ENCODE measurements at regions not wholly inside any gene's neighbourhood (a gene's known extent, or its start where the extent isn't known, plus 50 kb on each side); places are given as distances from the start of the nearest gene placed in this dataset.

- Mint-ChIP-seq H3K4me3 (no peak overlapping the region), H3K27me3 (ENCODE audit: insufficient read depth, low read depth) (peaks cover 5% of the 10 kb centered on the region), H3K4me1 (no peaks in the 10 kb centered on the region), H3K27ac (no peak overlapping the region), H3K9me3 (no peaks in the 10 kb centered on the region), H3K36me3 (no peaks in the 10 kb centered on the region)
- H3K9ac ChIP-seq: no peak overlapping the region
- H3K27me3 ChIP-seq: no peaks in the 10 kb centered on the region
- DNase-seq (ENCODE audit: low spot score): no peak
- TF ChIP-seq CTCF (IDR thresholded peaks at IDR 0.05): no peak
- TF ChIP-seq EZH2 (IDR thresholded peaks at IDR 0.05): no peak
- TF ChIP-seq EZH2phosphoT487 (IDR thresholded peaks at IDR 0.05): no peak
- no peaks in the 10 kb centered on the region for H3K36me3 ChIP-seq
- H3K79me2 ChIP-seq (ENCODE audit: low read depth): no peaks in the 10 kb centered on the region
- no peak overlapping the region for H3K27ac ChIP-seq
- no peaks in the 10 kb centered on the region for H3K9me3 ChIP-seq (ENCODE audit: low read depth)
- H4K20me1 ChIP-seq (ENCODE audit: low read depth): no peaks in the 10 kb centered on the region
- no peaks in the 10 kb centered on the region for H3K4me1 ChIP-seq
- no peak overlapping the region for H3K4me2 ChIP-seq
- H3K4me3 ChIP-seq: no peak overlapping the region
- H2AFZ ChIP-seq (replicated peaks): no peak overlapping the region
- no peaks in the 10 kb centered on the region for H3F3A ChIP-seq (ENCODE audit: low read depth)
Observed at GRCh38 chrX:1725472-1725871, 110.6 kb downstream of the ASMT start.

GRCh38 chrX:1727531-1728027 lies 112.7 kb downstream of the ASMT start:
- H3K9me3 Mint-ChIP-seq: no peaks in the 10 kb centered on the region
- H3K4me2 ChIP-seq: no peak overlapping the region
- H3K79me2 ChIP-seq (ENCODE audit: low read depth): no peaks in the 10 kb centered on the region
- no peak overlapping the region for H3K4me3 ChIP-seq
- H3K4me3 Mint-ChIP-seq: no peak overlapping the region
- H3K27ac Mint-ChIP-seq: no peak overlapping the region
- H3K36me3 ChIP-seq: no peaks in the 10 kb centered on the region
- no peaks in the 10 kb centered on the region for H3K27me3 Mint-ChIP-seq (ENCODE audit: insufficient read depth, low read depth)
- no peak for DNase-seq (ENCODE audit: low spot score)
- H3K4me1 ChIP-seq: no peaks in the 10 kb centered on the region
- H2AFZ ChIP-seq (replicated peaks): peak overlapping the region; percentile 29
- H3K9me3 ChIP-seq (ENCODE audit: low read depth): no peaks in the 10 kb centered on the region
- no peak for TF ChIP-seq EZH2 (IDR thresholded peaks at IDR 0.05)
- no peak for TF ChIP-seq EZH2phosphoT487 (IDR thresholded peaks at IDR 0.05)
- TF ChIP-seq CTCF (IDR thresholded peaks at IDR 0.05): no peak
- no peaks in the 10 kb centered on the region for H3K27me3 ChIP-seq
- H3K4me1 Mint-ChIP-seq: no peaks in the 10 kb centered on the region
- H3K9ac ChIP-seq: no peak overlapping the region
- no peaks in the 10 kb centered on the region for H3F3A ChIP-seq (ENCODE audit: low read depth)
- no peaks in the 10 kb centered on the region for H3K36me3 Mint-ChIP-seq
- no peaks in the 10 kb centered on the region for H4K20me1 ChIP-seq (ENCODE audit: low read depth)
- H3K27ac ChIP-seq: no peak overlapping the region

GRCh38 chrX:1734806-1735205 lies 119.9 kb downstream of the ASMT start:
- no peak overlapping the region for H3K27ac ChIP-seq
- H3K36me3 ChIP-seq: no peaks in the 10 kb centered on the region
- peaks cover 2% of the 10 kb centered on the region for H3K27me3 Mint-ChIP-seq (ENCODE audit: insufficient read depth, low read depth)
- H3K9me3 Mint-ChIP-seq: peaks cover 4% of the 10 kb centered on the region
- no peak overlapping the region for H3K27ac Mint-ChIP-seq
- H3K27me3 ChIP-seq: no peaks in the 10 kb centered on the region
- H3K4me1 ChIP-seq: no peaks in the 10 kb centered on the region
- H3K9ac ChIP-seq: no peak overlapping the region
- no peak for TF ChIP-seq EZH2 (IDR thresholded peaks at IDR 0.05)
- TF ChIP-seq EZH2phosphoT487 (IDR thresholded peaks at IDR 0.05): no peak
- no peak for TF ChIP-seq CTCF (IDR thresholded peaks at IDR 0.05)
- H3K79me2 ChIP-seq (ENCODE audit: low read depth): no peaks in the 10 kb centered on the region
- H3K4me1 Mint-ChIP-seq: no peaks in the 10 kb centered on the region
- no peak for DNase-seq (ENCODE audit: low spot score)
- H3F3A ChIP-seq (ENCODE audit: low read depth): no peaks in the 10 kb centered on the region
- H3K4me3 Mint-ChIP-seq: no peak overlapping the region
- H3K9me3 ChIP-seq (ENCODE audit: low read depth): no peaks in the 10 kb centered on the region
- no peaks in the 10 kb centered on the region for H3K36me3 Mint-ChIP-seq
- H4K20me1 ChIP-seq (ENCODE audit: low read depth): no peaks in the 10 kb centered on the region
- no peak overlapping the region for H2AFZ ChIP-seq (replicated peaks)
- no peak overlapping the region for H3K4me2 ChIP-seq
- no peak overlapping the region for H3K4me3 ChIP-seq

All from neural progenitor cell (in vitro differentiated cells).